GM10266 (cell line): ENCODE measurements at regions not wholly inside any gene's neighbourhood (a gene's known extent, or its start where the extent isn't known, plus 50 kb on each side); places are given as distances from the start of the nearest gene placed in this dataset.

Experiments used
- DNase-seq: peaks from one replicate; pipeline ENCODE4 v3.0.0; 2012; ENCODE audit errors: extremely low spot score
- CTCF ChIP-seq: IDR thresholded peaks from 2 replicates; pipeline ENCODE4 v1.5.1; 2012; ENCODE audit warnings: mild to moderate bottlenecking, low read depth; ENCODE audit not compliant: control insufficient read depth, insufficient read depth; ENCODE audit errors: missing control alignments

- no peak for DNase-seq
- no peak for TF ChIP-seq CTCF
Observed at GRCh38 chr10:35797187-35797586, 155.1 kb upstream of the FZD8 start.

- no peak for DNase-seq
- TF ChIP-seq CTCF, result no peak
Observed at GRCh38 chr10:35795131-35795824, 153.2 kb upstream of the FZD8 start.

- no peak for DNase-seq
- TF ChIP-seq CTCF, result no peak
Observed at GRCh38 chr10:35794703-35795102, 152.6 kb upstream of the FZD8 start.

- no peak for TF ChIP-seq CTCF
- DNase-seq, result no peak
Observed at GRCh38 chr10:35792291-35792690, 150.2 kb upstream of the FZD8 start.

GRCh38 chr10:35789996-35790395, 147.9 kb upstream of the FZD8 start:
- no peak for TF ChIP-seq CTCF
- DNase-seq, result no peak

- no peak for DNase-seq
- no peak for TF ChIP-seq CTCF
Observed at GRCh38 chr10:35784751-35785150, 142.7 kb upstream of the FZD8 start.

- DNase-seq, result no peak
- TF ChIP-seq CTCF, result no peak
Observed at GRCh38 chr10:35783305-35783838, 141.3 kb upstream of the FZD8 start.
